Uterus (tissue), 3 donors: ENCODE measurements at regions not wholly inside any gene's neighbourhood (a gene's known extent, or its start where the extent isn't known, plus 50 kb on each side); places are given as distances from the start of the nearest gene placed in this dataset.

Experiments
- DNase-seq, 2 donors: peaks; one replicate each; pipeline ENCODE4 v3.0.0-alpha.2; 2019 to 2020
- H3K27ac ChIP-seq, 2 donors: fragments of 200-600 bp; sonication (generic); 1 replicate in 1 of 2; 2 replicates in 1 of 2; pipeline ENCODE4 v1.5.1; 2016 to 2018
- H3K27me3 ChIP-seq, 2 donors: fragments of 200-600 bp; sonication (generic); one replicate each; pipeline ENCODE4 v1.5.1; 2018 to 2019; ENCODE audit warnings: control low read depth in 1 of 2
- H3K36me3 ChIP-seq, 2 donors: fragments of 200-600 bp; sonication (generic); one replicate each; pipeline ENCODE4 v1.5.1; 2019; ENCODE audit warnings: control low read depth in 1 of 2
- H3K4me1 ChIP-seq, 2 donors: fragments of 200-600 bp; sonication (generic); one replicate each; pipeline ENCODE4 v1.5.1; 2018 to 2019; ENCODE audit warnings: control low read depth in 1 of 2
- H3K4me3 ChIP-seq, 2 donors: fragments of 200-600 bp; sonication (generic); 1 replicate in 1 of 2; 2 replicates in 1 of 2; pipeline ENCODE4 v1.5.1; 2018 to 2019; ENCODE audit warnings: mild to moderate bottlenecking in 1 of 2
- H3K9me3 ChIP-seq, 2 donors: fragments of 200-600 bp; sonication (generic); one replicate each; pipeline ENCODE4 v1.5.1; 2019; ENCODE audit warnings: control low read depth in 1 of 2
- CTCF ChIP-seq, 4 experiments: fragments of 200-600 bp in 2 of 4; fragments of 450-650 bp in 2 of 4; sonication (generic) in 2 of 4; IDR thresholded peaks; one replicate each; pipeline ENCODE4 v1.5.1; 2016 to 2019; ENCODE audit warnings: antibody characterized with exemption in 4 of 4, mild to moderate bottlenecking in 2 of 4, moderate library complexity in 1 of 4
- POLR2A ChIP-seq, 2 donors: fragments of 450-650 bp; IDR thresholded peaks; one replicate each; pipeline ENCODE4 v1.6.1; 2016; ENCODE audit warnings: antibody characterized with exemption in 2 of 2, mild to moderate bottlenecking in 1 of 2, moderate library complexity in 1 of 2
- intact Hi-C: fragments of 100-400 bp; cut with DNase I; formaldehyde crosslinking; loops from one replicate; pipeline ENCODE4 v1.15.1; 2023; ENCODE audit warnings: low total_unique reads
- donor health status: DM: yes; HTN: yes; CAD: no.

GRCh38 chr6:14399635-14400034 is 282.1 kb downstream of the CD83 start:
- no peak for DNase-seq
- TF ChIP-seq POLR2A (IDR thresholded peaks at IDR 0.05) = no peak
- no peak for TF ChIP-seq CTCF (IDR thresholded peaks at IDR 0.05)
- intact Hi-C loops = no loop called here
- no peak overlapping the region for H3K27ac ChIP-seq
- no peaks in the 10 kb centered on the region for H3K36me3 ChIP-seq
- no peaks in the 10 kb centered on the region for H3K4me1 ChIP-seq
- H3K27me3 ChIP-seq = no peaks in the 10 kb centered on the region
- no peaks in the 10 kb centered on the region for H3K9me3 ChIP-seq
- H3K4me3 ChIP-seq = no peak overlapping the region

DNA sequence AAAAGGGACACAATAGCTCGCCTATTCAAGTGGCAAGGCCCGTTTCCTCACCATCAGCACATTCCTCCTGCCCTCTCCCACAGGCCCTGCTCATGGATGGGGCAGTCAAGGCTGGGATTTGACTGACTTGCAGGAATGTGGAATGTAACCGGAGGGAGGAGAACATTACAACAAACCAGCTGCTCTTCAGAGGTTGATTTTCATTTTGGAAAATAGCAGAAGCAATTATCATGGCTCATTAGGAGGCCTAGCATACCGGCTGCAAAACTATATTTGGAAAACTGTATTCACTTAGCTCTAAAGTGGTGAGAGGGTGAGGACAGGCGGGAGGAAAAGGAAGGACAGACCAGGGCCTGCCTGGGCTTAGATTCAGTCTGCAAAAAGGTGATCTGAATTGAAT is 283.7 kb downstream of the CD83 start:
- intact Hi-C loops = no loop called here
- Histone ChIP-seq H3K27ac (no peak overlapping the region), H3K9me3 (no peaks in the 10 kb centered on the region), H3K4me3 (no peak overlapping the region), H3K4me1 (no peaks in the 10 kb centered on the region), H3K36me3 (no peaks in the 10 kb centered on the region), H3K27me3 (no peaks in the 10 kb centered on the region)
- no peak for DNase-seq
- no peak for TF ChIP-seq POLR2A (IDR thresholded peaks at IDR 0.05)
- no peak for TF ChIP-seq CTCF (IDR thresholded peaks at IDR 0.05)

GRCh38 chr6:14406614-14407331 is 289.2 kb downstream of the CD83 start:
- intact Hi-C loops = no loop called here
- Histone ChIP-seq H3K27ac (no peak overlapping the region), H3K9me3 (no peaks in the 10 kb centered on the region), H3K4me1 (no peaks in the 10 kb centered on the region), H3K4me3 (no peak overlapping the region), H3K36me3 (no peaks in the 10 kb centered on the region), H3K27me3 (no peaks in the 10 kb centered on the region)
- no peak for DNase-seq
- no peak for TF ChIP-seq POLR2A (IDR thresholded peaks at IDR 0.05)
- TF ChIP-seq CTCF (IDR thresholded peaks at IDR 0.05) = no peak

DNA sequence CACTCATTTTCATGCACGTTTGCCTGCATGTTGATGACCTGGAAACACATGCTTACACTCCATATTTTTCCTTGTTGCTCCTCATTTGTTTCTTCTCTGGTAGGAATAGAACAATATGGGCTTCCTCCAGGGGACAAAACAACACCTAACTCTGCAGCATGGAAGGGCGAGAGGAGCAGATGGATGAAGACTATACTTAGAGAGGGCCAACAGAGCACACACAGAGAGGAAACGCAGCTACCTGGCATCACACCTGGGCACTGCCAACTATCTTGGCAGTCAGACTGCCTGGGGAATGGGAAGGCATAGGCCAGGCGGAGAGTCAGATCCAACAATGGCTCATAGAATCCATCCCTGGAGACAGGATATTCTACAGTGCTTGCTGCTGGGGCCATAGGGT is 290.9 kb downstream of the CD83 start:
- no peak for TF ChIP-seq POLR2A (IDR thresholded peaks at IDR 0.05)
- TF ChIP-seq CTCF (IDR thresholded peaks at IDR 0.05) = no peak
- Histone ChIP-seq H3K4me1 (no peaks in the 10 kb centered on the region), H3K9me3 (no peaks in the 10 kb centered on the region), H3K4me3 (no peak overlapping the region), H3K27me3 (no peaks in the 10 kb centered on the region), H3K36me3 (no peaks in the 10 kb centered on the region), H3K27ac (no peak overlapping the region)
- DNase-seq = no peak
- intact Hi-C loops = no loop called here

GRCh38 chr6:14412026-14412425 is 294.5 kb downstream of the CD83 start:
- Histone ChIP-seq H3K36me3 (no peaks in the 10 kb centered on the region), H3K4me3 (no peak overlapping the region), H3K9me3 (no peaks in the 10 kb centered on the region), H3K4me1 (no peaks in the 10 kb centered on the region), H3K27ac (no peak overlapping the region), H3K27me3 (no peaks in the 10 kb centered on the region)
- no peak for DNase-seq
- TF ChIP-seq CTCF (IDR thresholded peaks at IDR 0.05) (no peak), POLR2A (IDR thresholded peaks at IDR 0.05) (no peak)
- intact Hi-C loops = no loop called here
